Fibroblast of the aortic adventitia (primary cell): ENCODE measurements at regions not wholly inside any gene's neighbourhood (a gene's known extent, or its start where the extent isn't known, plus 50 kb on each side); places are given as distances from the start of the nearest gene placed in this dataset.

Source experiments
- DNase-seq: peaks from one replicate; pipeline ENCODE4 v3.0.0-alpha.2; 2010; ENCODE audit warnings: low read depth
- H3K4me3 ChIP-seq: 2 replicates; pipeline ENCODE4 v1.5.1; 2011; ENCODE audit warnings: low read depth, mild to moderate bottlenecking, control low read depth, low read length, moderate library complexity
- TF ChIP-seq, protein P1 (sequence below): IDR thresholded peaks from 2 replicates; pipeline ENCODE4 v1.5.1; 2011; ENCODE audit warnings: mild to moderate bottlenecking, low read length, control low read depth, inconsistent platforms; ENCODE audit not compliant: insufficient read depth

DNA sequence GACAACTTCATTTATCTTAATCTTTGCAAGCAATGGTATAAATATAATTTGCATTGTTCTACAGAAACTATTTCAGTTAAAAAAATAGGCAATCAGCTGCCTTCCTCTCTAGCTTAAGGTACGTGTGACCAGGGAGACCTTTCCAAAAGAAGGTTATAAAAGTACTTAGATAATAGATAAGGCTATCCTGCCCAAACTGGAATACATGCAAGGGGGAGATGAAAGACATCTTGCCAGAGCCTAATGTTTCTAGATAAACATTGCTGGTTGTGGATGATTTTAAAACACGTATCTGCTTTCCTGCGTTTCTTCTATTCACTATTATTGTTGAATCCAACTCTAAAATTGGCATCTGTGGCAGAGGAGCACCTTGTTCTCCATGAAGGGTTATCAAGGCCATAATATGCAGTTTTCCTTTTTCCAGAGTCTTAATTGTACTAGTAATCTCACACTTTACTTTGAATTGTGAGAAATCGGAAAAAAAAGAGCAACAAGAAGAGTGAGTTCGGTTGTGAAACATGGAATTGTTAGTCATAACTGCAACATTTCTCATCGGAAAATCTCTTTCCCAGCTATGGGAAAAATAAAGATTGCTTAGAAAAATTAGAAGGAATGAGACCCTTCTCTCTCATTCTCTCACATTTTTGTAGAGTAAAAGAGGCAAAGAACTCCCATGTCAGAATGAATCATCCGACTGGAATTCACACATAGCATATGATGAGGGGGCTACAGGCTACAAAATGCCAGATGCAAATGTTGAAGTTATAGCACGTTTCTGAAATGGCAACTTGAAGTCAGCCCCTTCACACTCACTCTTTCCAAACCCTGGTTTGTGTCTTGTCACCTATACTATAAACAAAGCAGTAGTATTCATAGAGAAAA lies 936.1 kb upstream of the NR2F2 start:
- DNase-seq, result peak; percentile 57
- TF ChIP-seq, protein P1, sequence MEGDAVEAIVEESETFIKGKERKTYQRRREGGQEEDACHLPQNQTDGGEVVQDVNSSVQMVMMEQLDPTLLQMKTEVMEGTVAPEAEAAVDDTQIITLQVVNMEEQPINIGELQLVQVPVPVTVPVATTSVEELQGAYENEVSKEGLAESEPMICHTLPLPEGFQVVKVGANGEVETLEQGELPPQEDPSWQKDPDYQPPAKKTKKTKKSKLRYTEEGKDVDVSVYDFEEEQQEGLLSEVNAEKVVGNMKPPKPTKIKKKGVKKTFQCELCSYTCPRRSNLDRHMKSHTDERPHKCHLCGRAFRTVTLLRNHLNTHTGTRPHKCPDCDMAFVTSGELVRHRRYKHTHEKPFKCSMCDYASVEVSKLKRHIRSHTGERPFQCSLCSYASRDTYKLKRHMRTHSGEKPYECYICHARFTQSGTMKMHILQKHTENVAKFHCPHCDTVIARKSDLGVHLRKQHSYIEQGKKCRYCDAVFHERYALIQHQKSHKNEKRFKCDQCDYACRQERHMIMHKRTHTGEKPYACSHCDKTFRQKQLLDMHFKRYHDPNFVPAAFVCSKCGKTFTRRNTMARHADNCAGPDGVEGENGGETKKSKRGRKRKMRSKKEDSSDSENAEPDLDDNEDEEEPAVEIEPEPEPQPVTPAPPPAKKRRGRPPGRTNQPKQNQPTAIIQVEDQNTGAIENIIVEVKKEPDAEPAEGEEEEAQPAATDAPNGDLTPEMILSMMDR, result no peak
- H3K4me3 ChIP-seq, result no peak overlapping the region

- no peak for DNase-seq
- H3K4me3 ChIP-seq, result no peak overlapping the region
- TF ChIP-seq, protein P1, result no peak
Measured at GRCh38 chr15:95400428-95400827, 930.1 kb upstream of the NR2F2 start.

- no peak overlapping the region for H3K4me3 ChIP-seq
- DNase-seq, result peak; percentile 50
- TF ChIP-seq, protein P1, result no peak
Measured at GRCh38 chr15:95401587-95401986, 928.9 kb upstream of the NR2F2 start.

DNA sequence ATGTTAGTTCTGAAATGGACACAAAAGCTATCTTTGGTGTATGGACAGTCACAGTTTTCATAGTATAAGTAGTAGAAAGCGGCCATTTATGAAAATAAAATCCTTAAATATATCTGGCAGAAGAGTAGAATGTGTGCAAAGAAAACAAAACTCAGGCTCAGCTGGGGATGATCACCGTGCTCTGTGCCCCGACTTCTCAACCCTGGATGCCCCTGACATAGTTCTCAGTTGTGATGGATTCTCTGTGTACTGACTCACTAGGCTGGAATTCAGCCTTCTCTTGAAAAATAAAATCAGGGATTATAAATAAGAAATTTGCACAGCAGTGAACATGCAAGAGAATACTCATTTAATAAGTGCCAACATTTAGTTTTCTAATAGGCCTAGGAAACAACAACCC lies 925.1 kb upstream of the NR2F2 start:
- TF ChIP-seq, protein P1, result no peak
- no peak overlapping the region for H3K4me3 ChIP-seq
- DNase-seq, result peak; percentile 40

DNA sequence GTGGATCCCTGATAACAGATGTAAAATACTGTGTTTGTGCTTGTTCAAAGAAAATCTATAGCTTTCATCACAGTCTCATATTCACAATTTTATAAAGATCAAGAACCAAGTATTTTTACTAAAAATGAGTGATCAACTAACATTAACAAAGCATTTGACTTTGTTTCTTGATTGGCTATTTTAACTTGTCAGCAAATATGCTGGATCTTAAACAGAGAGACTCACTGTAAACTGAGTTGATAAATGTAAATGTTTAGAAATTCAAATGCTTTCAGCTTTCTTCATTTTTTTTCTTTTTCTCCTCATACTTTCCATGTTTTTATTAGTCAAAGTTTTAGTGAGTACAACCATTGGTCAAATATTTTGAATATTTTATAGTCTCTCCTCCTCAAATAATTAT lies 923.0 kb upstream of the NR2F2 start:
- DNase-seq, result no peak
- H3K4me3 ChIP-seq, result no peak overlapping the region
- TF ChIP-seq, protein P1, result no peak

DNA sequence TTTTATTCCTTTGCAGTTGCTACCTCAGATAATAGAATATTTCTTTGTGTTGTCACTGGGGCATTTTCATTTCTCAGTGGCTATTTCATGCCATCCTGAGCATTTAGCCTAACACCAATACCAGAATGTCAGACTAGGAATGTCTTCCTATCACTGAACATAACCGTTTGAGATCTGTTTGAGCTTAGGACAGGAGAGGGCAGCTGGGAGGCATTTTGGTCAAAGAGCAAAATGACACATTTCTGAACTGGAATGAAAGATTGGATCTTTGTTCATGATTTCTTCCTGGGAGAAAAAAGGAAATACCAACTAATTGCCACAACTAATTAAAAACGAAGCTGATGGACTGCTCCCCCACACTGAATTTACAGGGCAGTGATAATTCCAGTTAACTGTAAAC lies 921.3 kb upstream of the NR2F2 start:
- no peak overlapping the region for H3K4me3 ChIP-seq
- TF ChIP-seq, protein P1, result no peak
- DNase-seq, result no peak
